ENCODE measurements at regions not wholly inside any gene's neighbourhood (a gene's known extent, or its start where the extent isn't known, plus 50 kb on each side); places are given as distances from the start of the nearest gene placed in this dataset.

DNA sequence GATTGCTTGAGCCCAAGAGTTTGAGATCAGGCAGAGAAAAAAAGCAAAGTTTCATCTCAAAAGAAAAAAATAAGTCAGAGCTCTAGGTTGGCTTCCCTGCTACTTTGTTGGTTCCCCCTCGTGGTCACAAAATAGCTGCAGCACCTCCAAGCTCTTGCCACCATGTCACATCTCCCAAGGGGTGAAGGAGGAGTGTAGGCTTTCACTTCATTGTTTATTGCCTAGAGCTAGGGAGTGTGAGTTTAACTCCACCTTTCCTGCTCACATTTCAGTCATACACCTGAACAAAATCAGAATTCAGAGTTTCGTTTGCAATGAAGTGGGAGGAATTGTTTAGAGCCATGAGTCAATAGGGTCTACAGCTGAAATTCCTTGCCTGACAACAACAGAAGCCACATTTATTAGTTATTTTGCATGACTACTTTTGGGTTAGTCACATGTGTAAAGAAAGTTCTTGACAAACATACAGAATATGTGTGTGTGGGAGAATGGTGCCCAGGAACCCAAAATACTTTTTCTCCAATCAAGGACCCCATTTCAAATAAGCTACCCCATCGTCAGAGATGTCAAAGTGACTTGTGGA is 56.2 kb upstream of the UFL1 start:
- no peak for DNase-seq

DNA sequence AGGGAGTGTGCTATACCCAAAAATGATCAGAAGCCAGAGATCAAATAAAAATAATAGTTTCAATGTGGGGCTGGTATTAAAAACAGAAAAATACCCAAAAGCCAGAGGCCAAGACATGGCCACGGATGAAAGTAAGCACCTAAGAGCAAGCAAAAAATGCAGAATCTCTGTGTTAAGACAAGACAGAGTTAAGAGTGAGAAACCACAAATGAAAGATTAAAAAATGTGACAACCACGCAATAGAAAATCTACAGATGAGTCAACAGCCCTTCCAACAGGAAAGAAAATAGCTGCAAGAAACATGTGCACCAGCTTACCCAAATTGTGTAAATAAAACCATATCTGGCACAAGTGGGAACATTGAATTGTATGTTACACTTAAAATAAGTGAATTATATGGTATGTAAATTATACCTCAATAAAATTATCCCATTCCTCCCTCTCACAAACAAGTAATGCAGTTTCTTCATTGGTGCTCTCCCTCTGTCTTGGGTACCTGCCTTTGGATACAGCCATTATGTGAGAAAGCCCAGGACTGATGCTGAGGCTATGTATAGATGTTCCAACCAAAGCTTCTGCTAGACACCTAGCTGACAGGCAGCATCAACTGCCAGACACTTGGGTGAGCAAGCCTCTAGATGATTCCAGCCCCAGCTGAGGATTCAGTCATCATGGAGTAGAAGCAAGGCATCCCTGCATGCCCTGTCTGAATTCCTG is 55.3 kb upstream of the UFL1 start:
- no peak for DNase-seq

DNA sequence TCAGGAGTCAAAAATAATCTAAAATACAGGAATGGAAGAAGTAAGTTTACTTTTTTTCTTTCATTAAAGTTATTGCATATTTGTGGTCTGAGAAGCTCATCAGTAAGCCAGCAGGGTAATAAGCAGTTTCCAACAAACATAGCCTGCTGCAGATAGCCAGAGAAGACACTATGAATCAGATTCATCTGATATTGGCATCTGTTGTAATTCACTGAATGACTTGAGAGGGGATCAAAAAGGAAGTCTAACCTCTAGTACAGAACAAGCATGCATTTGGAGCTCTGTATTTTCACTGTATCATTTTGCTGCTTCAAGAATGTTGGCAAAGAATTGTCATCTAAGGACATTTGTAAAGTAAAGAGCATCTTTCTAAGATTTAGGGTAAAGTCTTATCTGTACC is 53.8 kb upstream of the UFL1 start:
- no peak for DNase-seq

DNA sequence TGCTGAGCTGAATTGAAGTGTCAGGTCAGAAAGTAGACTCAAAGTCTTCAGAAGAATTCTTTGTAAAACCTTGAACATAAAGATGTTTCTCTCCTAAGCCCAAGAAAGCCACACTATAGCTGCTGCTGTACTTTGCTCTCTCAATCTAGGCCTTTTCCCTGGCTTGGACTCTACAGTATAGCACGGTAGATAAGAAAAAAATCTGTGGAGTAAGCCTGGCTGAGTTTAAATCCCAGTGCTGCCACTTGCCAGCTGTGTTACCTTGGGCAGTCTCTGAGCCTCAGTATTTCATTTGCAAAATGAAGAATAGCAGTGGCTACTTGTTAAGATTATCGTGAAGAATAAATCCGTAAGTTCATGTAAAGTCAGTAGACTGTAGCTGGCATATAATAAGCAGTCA is 53.3 kb upstream of the UFL1 start:
- no peak for DNase-seq

DNA sequence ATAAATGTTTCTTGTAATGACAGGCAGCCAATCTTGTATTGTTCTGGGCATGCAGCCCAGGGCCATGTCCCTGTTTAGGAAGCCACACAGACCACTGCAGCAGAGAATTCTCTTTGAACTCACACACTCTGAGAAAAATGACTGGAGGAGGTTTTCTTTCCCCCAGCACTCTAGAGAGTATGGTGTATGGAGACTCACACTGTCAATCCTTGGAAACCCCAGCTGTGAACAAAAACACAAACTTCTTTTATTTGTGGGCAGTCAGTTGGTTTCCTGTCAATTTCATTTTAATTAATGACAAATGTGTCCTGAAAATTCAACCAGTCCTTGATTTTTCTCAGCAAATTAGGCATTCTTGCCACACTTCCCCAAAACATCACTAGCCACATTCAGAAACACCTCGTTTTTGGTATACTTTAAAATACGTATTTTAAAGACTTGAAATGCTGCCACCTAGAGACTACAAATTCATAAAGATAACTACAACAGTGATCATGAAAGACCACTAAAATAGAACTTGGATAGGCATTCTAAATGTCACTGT is 52.9 kb upstream of the UFL1 start:
- DNase-seq = no peak

DNA sequence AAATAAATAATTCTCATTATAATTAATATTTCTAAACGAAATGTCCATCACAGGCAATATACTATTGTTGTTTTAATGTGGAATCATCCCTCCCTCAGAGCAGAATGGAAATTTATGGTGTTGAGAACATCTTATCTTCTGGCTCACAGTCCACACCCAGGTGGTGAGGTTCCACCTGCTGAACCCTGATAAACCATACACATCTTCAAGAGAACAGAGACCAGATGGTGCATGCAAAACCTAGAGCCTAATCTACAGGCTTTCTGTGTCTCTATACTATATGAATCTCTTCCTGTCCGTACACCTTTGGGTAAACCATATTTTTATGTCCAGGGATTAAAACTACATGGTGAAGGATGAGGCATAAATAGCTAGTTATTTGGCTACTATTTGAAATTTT is 52.3 kb upstream of the UFL1 start:
- DNase-seq = no peak

DNA sequence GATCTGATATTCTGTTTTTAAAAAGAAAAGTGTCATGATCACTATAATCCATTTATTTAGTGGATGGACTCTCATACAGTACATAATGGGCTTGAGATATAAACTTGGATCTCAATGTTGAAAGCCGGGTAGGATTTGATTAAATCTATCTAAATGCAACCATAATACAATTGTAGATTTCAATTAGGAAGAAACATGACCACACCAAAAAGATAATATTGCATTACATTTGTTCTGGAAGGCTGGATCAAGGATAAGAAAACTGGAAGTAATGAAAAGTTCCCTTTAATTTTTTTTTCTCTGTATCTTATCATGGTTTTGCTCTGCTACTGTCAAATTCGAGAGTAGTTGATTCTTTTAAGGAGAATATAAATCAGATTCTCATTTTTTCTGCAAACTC is 51.3 kb upstream of the UFL1 start:
- DNase-seq = no peak

Data from renal pelvis (tissue), 1 donor.